Upper lobe of left lung (tissue), 6 donors: ENCODE measurements at regions not wholly inside any gene's neighbourhood (a gene's known extent, or its start where the extent isn't known, plus 50 kb on each side); places are given as distances from the start of the nearest gene placed in this dataset.

Source experiments
- ATAC-seq, 2 donors: fragments of 200-7000 bp; cut with Tn5 transposase; one replicate each; pipeline ENCODE4 v1.9.1; 2022; ENCODE audit warnings: mild to moderate bottlenecking in 2 of 2, moderate library complexity in 2 of 2; ENCODE audit not compliant: low FRiP score in 2 of 2
- DNase-seq, 2 donors: peaks; one replicate each; pipeline ENCODE4 v3.0.0-alpha.2; 2019 to 2020
- H3K27ac ChIP-seq, 4 donors: fragments of 200-600 bp; sonication (generic); one replicate each; pipeline ENCODE4 v1.5.1; 2016 to 2019
- H3K27me3 ChIP-seq, 4 donors: fragments of 200-600 bp; sonication (generic); one replicate each; pipeline ENCODE4 v1.5.1; 2017 to 2019
- H3K36me3 ChIP-seq, 4 donors: fragments of 200-600 bp; sonication (generic); one replicate each; pipeline ENCODE4 v1.5.1; 2016 to 2019
- H3K4me1 ChIP-seq, 4 donors: fragments of 200-600 bp; sonication (generic); one replicate each; pipeline ENCODE4 v1.5.1; 2018 to 2019
- H3K4me3 ChIP-seq, 4 donors: fragments of 200-600 bp; sonication (generic); one replicate each; pipeline ENCODE4 v1.5.1; 2017 to 2019; ENCODE audit warnings: mild to moderate bottlenecking in 2 of 4, moderate library complexity in 1 of 4
- H3K9me3 ChIP-seq, 4 donors: fragments of 200-600 bp; sonication (generic); one replicate each; pipeline ENCODE4 v1.5.1; 2018 to 2019
- EP300 ChIP-seq, 4 donors: sonication (generic); formaldehyde crosslinking; IDR thresholded peaks; one replicate each; pipeline ENCODE4 v1.5.1; 2017; ENCODE audit warnings: antibody characterized with exemption in 4 of 4, control low read depth in 2 of 4
- POLR2A ChIP-seq, 4 donors: fragments of 450-650 bp; IDR thresholded peaks; one replicate each; pipeline ENCODE4 v1.5.1; 2016 to 2017; ENCODE audit warnings: antibody characterized with exemption in 4 of 4, mild to moderate bottlenecking in 2 of 4
- POLR2AphosphoS5 ChIP-seq, 2 donors: sonication (generic); formaldehyde crosslinking; IDR thresholded peaks; one replicate each; pipeline ENCODE4 v1.5.1; 2017; ENCODE audit warnings: antibody characterized with exemption in 2 of 2
- WGBS, 2 donors: methylation state at CpG; one replicate each; pipeline ENCODE4 v1.1.5; 2017 to 2018; 5-methylcytosine and 5-hydroxymethylcytosine counted together
- TF ChIP-seq, protein P1 (sequence below), 6 experiments: fragments of 450-650 bp in 4 of 6; fragments of 200-600 bp in 2 of 6; sonication (generic) in 2 of 6; IDR thresholded peaks; one replicate each; pipeline ENCODE4 v1.5.1; 2016 to 2019; ENCODE audit warnings: antibody characterized with exemption in 6 of 6
- donor health status: DM: no; HTN: no; CAD: no; lungs with moderate emphysema.
- donor health status: DM: no; HTN: yes; CAD: no; lungs with severe emphysema.

DNA sequence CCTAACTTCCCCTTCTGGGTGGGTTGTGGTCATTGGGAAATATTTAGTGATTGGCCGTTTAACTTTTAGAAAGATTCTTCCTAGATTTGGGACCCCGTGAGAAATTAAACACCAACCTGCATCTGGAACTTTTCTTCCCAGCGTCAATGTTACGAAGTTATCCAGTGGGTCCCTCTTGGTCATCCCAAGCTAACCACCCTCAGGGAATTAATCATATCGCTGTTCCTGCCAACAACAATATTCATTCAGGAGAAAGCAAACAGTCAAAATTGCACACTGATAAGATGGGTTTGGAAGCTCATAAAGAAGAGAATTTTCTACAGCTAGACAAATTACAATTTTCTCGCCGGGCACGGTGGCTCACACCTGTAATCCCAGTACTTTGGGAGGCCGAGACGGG is 121.2 kb upstream of the STX18 start:
- TF ChIP-seq, protein P1, sequence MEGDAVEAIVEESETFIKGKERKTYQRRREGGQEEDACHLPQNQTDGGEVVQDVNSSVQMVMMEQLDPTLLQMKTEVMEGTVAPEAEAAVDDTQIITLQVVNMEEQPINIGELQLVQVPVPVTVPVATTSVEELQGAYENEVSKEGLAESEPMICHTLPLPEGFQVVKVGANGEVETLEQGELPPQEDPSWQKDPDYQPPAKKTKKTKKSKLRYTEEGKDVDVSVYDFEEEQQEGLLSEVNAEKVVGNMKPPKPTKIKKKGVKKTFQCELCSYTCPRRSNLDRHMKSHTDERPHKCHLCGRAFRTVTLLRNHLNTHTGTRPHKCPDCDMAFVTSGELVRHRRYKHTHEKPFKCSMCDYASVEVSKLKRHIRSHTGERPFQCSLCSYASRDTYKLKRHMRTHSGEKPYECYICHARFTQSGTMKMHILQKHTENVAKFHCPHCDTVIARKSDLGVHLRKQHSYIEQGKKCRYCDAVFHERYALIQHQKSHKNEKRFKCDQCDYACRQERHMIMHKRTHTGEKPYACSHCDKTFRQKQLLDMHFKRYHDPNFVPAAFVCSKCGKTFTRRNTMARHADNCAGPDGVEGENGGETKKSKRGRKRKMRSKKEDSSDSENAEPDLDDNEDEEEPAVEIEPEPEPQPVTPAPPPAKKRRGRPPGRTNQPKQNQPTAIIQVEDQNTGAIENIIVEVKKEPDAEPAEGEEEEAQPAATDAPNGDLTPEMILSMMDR (IDR thresholded peaks at IDR 0.05) = no peak
- TF ChIP-seq EP300 (IDR thresholded peaks at IDR 0.05) (no peak), POLR2A (IDR thresholded peaks at IDR 0.05) (no peak), POLR2AphosphoS5 (IDR thresholded peaks at IDR 0.05) (no peak)
- 91% methylated on average over 10 of the region's 10 CpGs for WGBS, 2 donors

DNA sequence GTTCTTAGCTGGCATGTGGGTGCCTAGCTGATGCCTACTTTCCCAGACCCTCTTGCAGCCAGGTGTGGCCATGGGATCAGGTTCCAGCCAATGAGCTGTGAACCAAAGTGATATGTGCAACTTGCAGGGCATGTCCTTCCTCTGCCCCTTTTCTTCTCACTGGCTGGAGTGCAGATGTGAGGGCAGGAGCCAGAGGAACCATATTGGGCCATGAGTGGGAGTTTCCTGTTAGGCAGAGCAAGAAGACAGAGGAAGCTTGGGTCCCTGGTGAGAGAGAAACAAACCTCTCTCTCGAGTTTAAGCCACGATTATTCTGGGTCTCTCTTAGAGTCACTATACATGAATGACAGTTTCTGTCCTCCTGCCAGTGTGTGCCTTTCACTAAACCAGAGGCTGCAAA is 120.4 kb upstream of the STX18 start:
- no peak overlapping the region for H3K4me3 ChIP-seq
- H3K9me3 ChIP-seq = no peaks in the 10 kb centered on the region
- no peaks in the 10 kb centered on the region for H3K27me3 ChIP-seq
- ATAC-seq (no peak), DNase-seq (no peak)
- 79 to 92% methylated on average over 2 of the region's 2 CpGs for WGBS, 2 donors
- TF ChIP-seq POLR2A (IDR thresholded peaks at IDR 0.05) (no peak), POLR2AphosphoS5 (IDR thresholded peaks at IDR 0.05) (no peak), EP300 (IDR thresholded peaks at IDR 0.05) (no peak)
- TF ChIP-seq, protein P1 (IDR thresholded peaks at IDR 0.05) = no peak
- no peak overlapping the region for H3K27ac ChIP-seq
- H3K4me1 ChIP-seq = no peaks in the 10 kb centered on the region
- no peaks in the 10 kb centered on the region for H3K36me3 ChIP-seq

More for the DNA sequence above, 121.2 kb upstream of the STX18 start:
- Histone ChIP-seq H3K27me3 (no peaks in the 10 kb centered on the region), H3K27ac (no peak overlapping the region), H3K36me3 (no peaks in the 10 kb centered on the region), H3K4me1 (no peaks in the 10 kb centered on the region), H3K4me3 (no peak overlapping the region), H3K9me3 (no peaks in the 10 kb centered on the region)
- no peak for DNase-seq
- ATAC-seq = no peak

DNA sequence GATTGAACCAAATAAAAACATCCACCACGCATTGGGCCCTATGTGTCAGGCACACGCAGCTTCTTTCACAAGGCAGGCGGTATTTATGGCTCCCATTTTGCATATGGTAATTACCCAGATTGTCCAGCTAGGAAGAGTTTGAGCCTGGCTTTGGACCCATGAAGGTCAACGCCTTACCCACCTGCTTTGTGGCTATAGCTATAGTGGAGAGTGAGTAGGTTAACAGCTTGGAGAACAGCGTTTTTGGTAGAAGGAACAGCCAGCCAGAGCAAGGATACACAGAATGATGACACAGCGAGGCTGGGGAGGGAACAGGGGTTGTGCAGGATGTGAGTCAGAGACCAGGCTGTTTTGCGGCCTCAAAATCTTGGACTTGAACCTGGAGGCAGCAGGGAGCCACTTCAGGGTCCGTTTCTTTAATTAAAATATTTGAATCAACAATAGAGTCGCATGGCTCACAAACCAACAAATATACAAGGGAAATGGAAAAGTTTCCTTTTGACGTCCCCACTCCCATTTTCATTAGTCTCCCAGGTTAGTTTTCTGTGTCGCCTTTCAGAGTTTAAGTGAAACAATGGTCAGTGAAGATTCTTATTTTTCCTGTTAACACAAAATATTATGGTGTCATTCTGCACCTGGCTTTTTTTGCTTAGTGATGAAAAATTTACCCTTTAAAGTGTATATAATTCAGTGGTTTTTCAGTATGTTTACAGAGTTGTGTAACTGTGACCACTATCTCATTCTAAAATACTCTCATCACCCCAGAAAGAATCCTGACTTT is 118.2 kb upstream of the STX18 start:
- peak in 1 of 2 donors; percentile 75 for ATAC-seq
- H3K4me3 ChIP-seq = no peak overlapping the region
- H3K27me3 ChIP-seq = no peaks in the 10 kb centered on the region
- H3K27ac ChIP-seq = no peak overlapping the region
- no peaks in the 10 kb centered on the region for H3K4me1 ChIP-seq
- WGBS, 2 donors = 81 to 86% methylated on average over 11 of the region's 11 CpGs
- H3K36me3 ChIP-seq = no peaks in the 10 kb centered on the region
- no peaks in the 10 kb centered on the region for H3K9me3 ChIP-seq
- TF ChIP-seq, protein P1 (IDR thresholded peaks at IDR 0.05) = no peak
- TF ChIP-seq POLR2A (IDR thresholded peaks at IDR 0.05) (no peak), POLR2AphosphoS5 (IDR thresholded peaks at IDR 0.05) (no peak)
- DNase-seq = no peak

DNA sequence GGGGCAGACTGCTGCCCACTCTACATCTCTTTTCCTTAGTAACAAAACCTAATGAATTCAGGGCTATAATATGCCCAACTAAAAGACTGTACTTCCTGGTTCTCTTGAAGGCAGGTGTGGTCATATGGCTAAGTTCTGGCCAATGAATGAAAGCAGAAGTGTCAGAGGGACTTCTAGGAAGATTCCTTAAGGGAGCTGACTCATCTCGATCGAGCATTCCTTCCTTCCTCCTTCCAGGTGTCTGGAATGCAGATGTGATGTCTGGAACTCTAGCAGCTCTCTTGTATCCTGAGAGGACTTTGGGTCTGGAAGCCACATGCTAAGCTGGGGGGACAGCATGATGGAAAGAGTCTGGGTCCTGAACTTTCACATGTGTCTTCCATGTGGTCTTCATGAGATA is 116.2 kb upstream of the STX18 start:
- ATAC-seq (no peak), DNase-seq (no peak)
- Histone ChIP-seq H3K27me3 (no peaks in the 10 kb centered on the region), H3K4me3 (no peak overlapping the region), H3K27ac (no peak overlapping the region), H3K9me3 (no peaks in the 10 kb centered on the region), H3K4me1 (no peaks in the 10 kb centered on the region), H3K36me3 (no peaks in the 10 kb centered on the region)
- WGBS, 2 donors = 83 to 85% methylated on average over 2 of the region's 2 CpGs
- TF ChIP-seq POLR2A (IDR thresholded peaks at IDR 0.05) (no peak), EP300 (IDR thresholded peaks at IDR 0.05) (no peak), POLR2AphosphoS5 (IDR thresholded peaks at IDR 0.05) (no peak)
- TF ChIP-seq, protein P1 (IDR thresholded peaks at IDR 0.05) = no peak

DNA sequence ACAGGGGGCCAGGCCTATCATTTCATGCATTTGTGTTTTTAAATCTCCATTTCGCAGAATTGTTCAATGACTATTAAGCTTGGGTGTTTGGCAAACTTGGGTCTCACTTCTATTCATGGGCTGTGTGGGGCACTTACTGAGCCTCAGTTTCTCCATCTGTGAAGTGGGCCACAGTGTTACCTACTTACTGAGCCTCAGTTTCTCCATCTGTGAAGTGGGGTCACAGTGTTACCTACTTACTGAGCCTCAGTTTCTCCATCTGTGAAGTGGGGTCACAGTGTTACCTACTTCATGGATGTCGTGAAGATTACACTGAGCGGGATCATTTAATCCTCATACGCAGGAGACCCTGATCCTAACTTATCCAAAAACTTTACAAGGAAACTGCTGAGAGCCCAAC is 115.1 kb upstream of the STX18 start:
- TF ChIP-seq POLR2A (IDR thresholded peaks at IDR 0.05) (no peak), POLR2AphosphoS5 (IDR thresholded peaks at IDR 0.05) (no peak), EP300 (IDR thresholded peaks at IDR 0.05) (no peak)
- TF ChIP-seq, protein P1 (IDR thresholded peaks at IDR 0.05) = no peak
- 93 to 97% methylated on average over 4 of the region's 4 CpGs for WGBS, 2 donors

More for the DNA sequence above, 115.1 kb upstream of the STX18 start:
- no peaks in the 10 kb centered on the region for H3K36me3 ChIP-seq
- H3K27me3 ChIP-seq = no peaks in the 10 kb centered on the region
- DNase-seq (no peak), ATAC-seq (no peak)
- no peaks in the 10 kb centered on the region for H3K4me1 ChIP-seq
- H3K4me3 ChIP-seq = no peak overlapping the region
- no peak overlapping the region for H3K27ac ChIP-seq
- no peaks in the 10 kb centered on the region for H3K9me3 ChIP-seq
